ENCODE measurements at regions not wholly inside any gene's neighbourhood (a gene's known extent, or its start where the extent isn't known, plus 50 kb on each side); places are given as distances from the start of the nearest gene placed in this dataset.

GRCh38 chr4:20046931-20047677, 204.6 kb upstream of the SLIT2 start:
- BruUV-seq (replicated peaks), result no TSS peak
- H3K36me3 ChIP-seq (ENCODE audit: control insufficient read depth, insufficient read depth, low read length), result no peaks in the 10 kb centered on the region
- ATAC-seq (no peak), DNase-seq (ENCODE audit: low read depth, low spot score) (no peak)
- H3K4me3 ChIP-seq (ENCODE audit: low read depth in 2 of 2, low read length in 2 of 2), result no peak overlapping the region
- in situ Hi-C loops (cut with HindIII; ENCODE audit: low pct_unique_long_range_greater_than_20kb, low sequenced_read_pairs) (no loop called here), intact Hi-C loops (cut with micrococcal nuclease; ENCODE audit: unreplicated experiment) (no loop called here)
- ChIA-PET POLR2A (no interaction called here), CTCF (no interaction called here)
- no peaks in the 10 kb centered on the region for H3K27me3 ChIP-seq (ENCODE audit: control insufficient read depth, insufficient read depth, low read length)
- TF ChIP-seq SIN3A (IDR thresholded peaks at IDR 0.05; ENCODE audit: borderline replicate concordance, insufficient read depth, low read depth, low read length) (no peak), POLR2AphosphoS5 (IDR thresholded peaks at IDR 0.05; ENCODE audit: low read depth, low read length) (no peak), REST (IDR thresholded peaks at IDR 0.05; ENCODE audit: insufficient read depth in 1 of 2, low read depth in 2 of 2, low read length in 1 of 2) (no peak), TCF7L2 (IDR thresholded peaks at IDR 0.05; ENCODE audit: low read depth, low read length) (no peak), CTCF (IDR thresholded peaks at IDR 0.05) (no peak)
- no peak overlapping the region for H3K27ac ChIP-seq (ENCODE audit: low read length)
- H3K9me3 ChIP-seq (ENCODE audit: control insufficient read depth, insufficient read depth, low read depth, low read length), result no peaks in the 10 kb centered on the region
- no peaks in the 10 kb centered on the region for H3K4me1 ChIP-seq (ENCODE audit: control insufficient read depth, insufficient read depth, low read length)

DNA sequence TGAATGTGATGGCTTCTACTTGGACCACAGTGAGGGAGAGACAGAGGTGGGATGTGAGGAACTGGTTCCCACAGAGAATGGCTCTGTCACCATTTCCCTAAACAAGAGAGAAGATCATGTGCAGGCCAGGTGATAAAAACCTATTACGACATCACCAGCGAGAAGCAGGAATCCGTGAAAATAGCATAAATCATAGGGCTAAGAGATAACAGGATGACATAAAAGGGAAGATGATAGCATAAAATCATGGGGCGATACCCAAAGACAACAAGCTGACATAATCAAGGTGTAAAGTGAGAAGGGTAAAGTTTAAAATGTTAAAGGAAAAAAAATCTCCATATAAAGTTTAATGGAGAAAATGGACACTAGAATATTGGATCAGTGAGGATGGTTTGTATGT, 205.5 kb upstream of the SLIT2 start:
- no peaks in the 10 kb centered on the region for H3K9me3 ChIP-seq (ENCODE audit: control insufficient read depth, insufficient read depth, low read depth, low read length)
- intact Hi-C loops (cut with micrococcal nuclease; ENCODE audit: unreplicated experiment) (no loop called here), in situ Hi-C loops (cut with HindIII; ENCODE audit: low pct_unique_long_range_greater_than_20kb, low sequenced_read_pairs) (no loop called here)
- H3K27ac ChIP-seq (ENCODE audit: low read length), result no peak overlapping the region
- no peaks in the 10 kb centered on the region for H3K27me3 ChIP-seq (ENCODE audit: control insufficient read depth, insufficient read depth, low read length)
- POLR2A ChIA-PET, result no interaction called here
- no peaks in the 10 kb centered on the region for H3K4me1 ChIP-seq (ENCODE audit: control insufficient read depth, insufficient read depth, low read length)
- ATAC-seq (no peak), DNase-seq (ENCODE audit: low read depth, low spot score) (no peak)
- no peaks in the 10 kb centered on the region for H3K36me3 ChIP-seq (ENCODE audit: control insufficient read depth, insufficient read depth, low read length)
- TF ChIP-seq CTCF (IDR thresholded peaks at IDR 0.05), result no peak
- no peak for TF ChIP-seq SIN3A (IDR thresholded peaks at IDR 0.05; ENCODE audit: borderline replicate concordance, insufficient read depth, low read depth, low read length)
- no peak for TF ChIP-seq REST (IDR thresholded peaks at IDR 0.05; ENCODE audit: insufficient read depth in 1 of 2, low read depth in 2 of 2, low read length in 1 of 2)
- no peak for TF ChIP-seq TCF7L2 (IDR thresholded peaks at IDR 0.05; ENCODE audit: low read depth, low read length)
- no peak for TF ChIP-seq POLR2AphosphoS5 (IDR thresholded peaks at IDR 0.05; ENCODE audit: low read depth, low read length)
- CTCF ChIA-PET, result no interaction called here
- no peak overlapping the region for H3K4me3 ChIP-seq (ENCODE audit: low read depth in 2 of 2, low read length in 2 of 2)
- no TSS peak for BruUV-seq (replicated peaks)

Measured in Panc1 (cell line).